Caco-2 (cell line): ENCODE measurements at regions not wholly inside any gene's neighbourhood (a gene's known extent, or its start where the extent isn't known, plus 50 kb on each side); places are given as distances from the start of the nearest gene placed in this dataset.

Source experiments
- BruUV-seq: library from RNA; stranded (reverse); fragments of 400-500 nt; replicated peaks from 2 replicates; lab custom pipeline; 2021; lab: Mats Ljungman, UMichigan
- CTCF ChIA-PET: fragments of 300-600 bp; sonication (Branson Sonifier 250); formaldehyde crosslinking; loops from one replicate; lab custom pipeline; 2022; ENCODE audit warnings: antibody characterized with exemption; lab: Charles Lee
- POLR2A ChIA-PET: fragments of 300-600 bp; sonication (Branson Sonifier 250); formaldehyde crosslinking; loops from one replicate; lab custom pipeline; 2022; ENCODE audit warnings: antibody characterized with exemption; lab: Charles Lee
- DNase-seq, 2 experiments: peaks; one replicate each; pipeline versions ENCODE4 v3.0.0 to v3.0.0-alpha.2; 2020 to 2022
- H3K27me3 ChIP-seq: replicated peaks from 2 replicates; pipeline ENCODE4 v1.6.0; 2011; ENCODE audit warnings: low read length; ENCODE audit not compliant: control insufficient read depth, insufficient read depth
- H3K36me3 ChIP-seq: 2 replicates; pipeline ENCODE4 v1.5.1; 2011; ENCODE audit warnings: low read length; ENCODE audit not compliant: control insufficient read depth, insufficient read depth
- H3K4me1 ChIP-seq: fragments of 250-450 bp; sonication (Bioruptor Pico); 2 replicates; pipeline ENCODE4 v1.5.1; 2020; ENCODE audit warnings: mild to moderate bottlenecking
- H3K4me3 ChIP-seq: 2 replicates; pipeline ENCODE4 v1.5.1; 2011; ENCODE audit warnings: low read depth, mild to moderate bottlenecking, control low read depth, low read length
- H3K9me3 ChIP-seq: fragments of 250-450 bp; sonication (Bioruptor Pico); 2 replicates; pipeline ENCODE4 v1.5.1; 2020; ENCODE audit warnings: mild to moderate bottlenecking, moderate library complexity
- H3K27ac Mint-ChIP-seq: one replicate; pipeline ENCODE4 v1.8.0; 2022; ENCODE audit warnings: mixed read lengths; ENCODE audit not compliant: unreplicated experiment
- H3K27me3 Mint-ChIP-seq: one replicate; pipeline ENCODE4 v1.8.0; 2022; ENCODE audit warnings: mixed read lengths; ENCODE audit not compliant: insufficient read depth, unreplicated experiment
- H3K36me3 Mint-ChIP-seq: one replicate; pipeline ENCODE4 v1.8.0; 2022; ENCODE audit warnings: mild to moderate bottlenecking, mixed read lengths; ENCODE audit not compliant: insufficient read depth, unreplicated experiment
- H3K4me1 Mint-ChIP-seq: one replicate; pipeline ENCODE4 v1.8.0; 2022; ENCODE audit warnings: low read depth, mixed read lengths; ENCODE audit not compliant: unreplicated experiment
- H3K4me3 Mint-ChIP-seq: one replicate; pipeline ENCODE4 v1.8.0; 2022; ENCODE audit warnings: mild to moderate bottlenecking, moderate library complexity, mixed read lengths; ENCODE audit not compliant: unreplicated experiment
- H3K9me3 Mint-ChIP-seq: one replicate; pipeline ENCODE4 v1.8.0; 2022; ENCODE audit warnings: mixed read lengths; ENCODE audit not compliant: unreplicated experiment
- CTCF ChIP-seq, 2 experiments: fragments of 200-600 bp in 1 of 2; IDR thresholded peaks; 1 replicate in 1 of 2; 2 replicates in 1 of 2; pipeline versions ENCODE4 v1.5.1 to v1.8.0; 2011 to 2022; ENCODE audit warnings: antibody characterized with exemption in 1 of 2, control low read depth in 1 of 2, inconsistent platforms in 1 of 2, low read depth in 1 of 2, low read length in 1 of 2, mild to moderate bottlenecking in 1 of 2, moderate library complexity in 1 of 2; ENCODE audit not compliant: insufficient read depth in 1 of 2, severe bottlenecking in 1 of 2, unreplicated experiment in 1 of 2
- intact Hi-C: fragments of 100-400 bp; cut with micrococcal nuclease; formaldehyde crosslinking; loops from one replicate; pipeline ENCODE4 v1.10.0; 2022; ENCODE audit not compliant: unreplicated experiment

GRCh38 chr6:149261364-149262040, 56.0 kb upstream of the TAB2 start:
- no peak for DNase-seq
- no peak overlapping the region for H3K27ac Mint-ChIP-seq
- no peak for TF ChIP-seq CTCF (IDR thresholded peaks at IDR 0.05; ENCODE audit: insufficient read depth in 1 of 2, low read depth in 1 of 2, low read length in 1 of 2, severe bottlenecking in 1 of 2, unreplicated experiment in 1 of 2)
- Histone ChIP-seq H3K4me3 (no peak overlapping the region), H3K36me3 (no peaks in the 10 kb centered on the region), H3K4me1 (no peaks in the 10 kb centered on the region), H3K27me3 (no peaks in the 10 kb centered on the region), H3K9me3 (no peaks in the 10 kb centered on the region)
- H3K27me3 Mint-ChIP-seq, result no peaks in the 10 kb centered on the region
- intact Hi-C loops, result no loop called here
- ChIA-PET POLR2A (no interaction called here), CTCF (no interaction called here)
- no peaks in the 10 kb centered on the region for H3K36me3 Mint-ChIP-seq
- H3K9me3 Mint-ChIP-seq, result no peaks in the 10 kb centered on the region
- no peak overlapping the region for H3K4me3 Mint-ChIP-seq
- BruUV-seq, result no TSS peak
- H3K4me1 Mint-ChIP-seq, result no peaks in the 10 kb centered on the region

- intact Hi-C loops, result no loop called here
Observed at GRCh38 chr6:149263321-149263720, 54.2 kb upstream of the TAB2 start.

GRCh38 chr6:149264629-149265028, 52.9 kb upstream of the TAB2 start:
- no peak for TF ChIP-seq CTCF (IDR thresholded peaks at IDR 0.05; ENCODE audit: insufficient read depth in 1 of 2, low read depth in 1 of 2, low read length in 1 of 2, severe bottlenecking in 1 of 2, unreplicated experiment in 1 of 2)
- no peaks in the 10 kb centered on the region for H3K9me3 ChIP-seq
- no peaks in the 10 kb centered on the region for H3K9me3 Mint-ChIP-seq
- H3K4me1 ChIP-seq, result no peaks in the 10 kb centered on the region
- no peak overlapping the region for H3K4me3 ChIP-seq
- H3K27ac Mint-ChIP-seq, result no peak overlapping the region
- no TSS peak for BruUV-seq
- no peak for DNase-seq
- no peaks in the 10 kb centered on the region for H3K36me3 Mint-ChIP-seq
- H3K4me3 Mint-ChIP-seq, result no peak overlapping the region
- ChIA-PET POLR2A (no interaction called here), CTCF (no interaction called here)
- intact Hi-C loops, result no loop called here
- H3K27me3 Mint-ChIP-seq, result peaks cover 3% of the 10 kb centered on the region
- no peaks in the 10 kb centered on the region for H3K4me1 Mint-ChIP-seq
- no peaks in the 10 kb centered on the region for H3K27me3 ChIP-seq
- no peaks in the 10 kb centered on the region for H3K36me3 ChIP-seq

More at GRCh38 chr6:149263321-149263720, 54.2 kb upstream of the TAB2 start:
- H3K27ac Mint-ChIP-seq, result no peak overlapping the region
- Histone ChIP-seq H3K4me1 (no peaks in the 10 kb centered on the region), H3K4me3 (no peak overlapping the region), H3K9me3 (no peaks in the 10 kb centered on the region), H3K27me3 (no peaks in the 10 kb centered on the region), H3K36me3 (no peaks in the 10 kb centered on the region)
- CTCF ChIA-PET, result no interaction called here
- H3K27me3 Mint-ChIP-seq, result peaks cover 3% of the 10 kb centered on the region
- H3K4me1 Mint-ChIP-seq, result no peaks in the 10 kb centered on the region
- POLR2A ChIA-PET, result no interaction called here
- H3K4me3 Mint-ChIP-seq, result no peak overlapping the region
- TF ChIP-seq CTCF (IDR thresholded peaks at IDR 0.05; ENCODE audit: insufficient read depth in 1 of 2, low read depth in 1 of 2, low read length in 1 of 2, severe bottlenecking in 1 of 2, unreplicated experiment in 1 of 2), result no peak
- BruUV-seq, result no TSS peak
- no peaks in the 10 kb centered on the region for H3K36me3 Mint-ChIP-seq
- DNase-seq, result no peak
- no peaks in the 10 kb centered on the region for H3K9me3 Mint-ChIP-seq
